Endothelial cell of umbilical vein (primary cell): ENCODE measurements at regions not wholly inside any gene's neighbourhood (a gene's known extent, or its start where the extent isn't known, plus 50 kb on each side); places are given as distances from the start of the nearest gene placed in this dataset.

Source experiments
- BruUV-seq: library from RNA; stranded (reverse); fragments of 400-500 nt; replicated peaks from 2 replicates; lab custom pipeline; 2021; lab: Mats Ljungman, UMichigan
- CTCF ChIA-PET: fragments of 300-600, 350-600 bp; sonication (Branson Sonifier 250); formaldehyde crosslinking; loops from one replicate; lab custom pipeline; 2021; ENCODE audit warnings: antibody characterized with exemption, inconsistent platforms; lab: Charles Lee
- POLR2A ChIA-PET: fragments of 300-600, 350-600 bp; sonication (Branson Sonifier 250); formaldehyde crosslinking; loops from one replicate; lab custom pipeline; 2021; ENCODE audit warnings: antibody characterized with exemption, inconsistent platforms; lab: Charles Lee
- DNase-seq: peaks from one replicate; pipeline ENCODE4 v3.0.0-alpha.2; 2011; ENCODE audit warnings: low read depth, low spot score
- FAIRE-seq: peaks from 2 replicates; lab custom pipeline; 2011; peaks lifted over from hg19 to GRCh38; lab: Jason Lieb, UNC
- H2AFZ ChIP-seq: 2 replicates; pipeline ENCODE4 v1.6.0; 2012; ENCODE audit warnings: low read depth, low read length, control low read depth, inconsistent platforms
- H3K27ac ChIP-seq: 2 replicates; pipeline ENCODE4 v1.5.1; 2011; ENCODE audit warnings: low read depth, mild to moderate bottlenecking, control low read depth, low read length, moderate library complexity; ENCODE audit not compliant: insufficient read depth
- H3K27me3 ChIP-seq, 2 experiments: 2 replicates each; pipeline versions ENCODE4 v1.6.0 to v1.6.1; 2011; ENCODE audit warnings: low read length in 2 of 2, mixed read lengths in 1 of 2; ENCODE audit not compliant: control insufficient read depth in 2 of 2, insufficient read depth in 2 of 2
- H3K36me3 ChIP-seq, 2 experiments: 2 replicates in 1 of 2; 3 replicates in 1 of 2; pipeline ENCODE4 v1.5.1; 2011; ENCODE audit warnings: low read length in 2 of 2, mild to moderate bottlenecking in 1 of 2, moderate library complexity in 1 of 2; ENCODE audit not compliant: control insufficient read depth in 2 of 2, insufficient read depth in 2 of 2; ENCODE audit errors: extremely low read depth in 1 of 2
- H3K4me1 ChIP-seq: 3 replicates; pipeline ENCODE4 v1.5.1; 2011; ENCODE audit warnings: mild to moderate bottlenecking, low read length; ENCODE audit not compliant: control insufficient read depth, insufficient read depth; ENCODE audit errors: extremely low read depth
- H3K4me2 ChIP-seq: 2 replicates; pipeline ENCODE4 v1.6.1; 2011; ENCODE audit warnings: low read length, control low read depth, mixed read lengths; ENCODE audit not compliant: insufficient read depth
- H3K4me3 ChIP-seq, 3 experiments: fragments of 200-600 bp in 1 of 3; sonication (generic), shearing (Covaris generic) in 1 of 3; replicated peaks in 1 of 3; 2 replicates each; pipeline ENCODE4 v1.5.1; 2011 to 2016; ENCODE audit warnings: control low read depth in 3 of 3, low read length in 3 of 3, mild to moderate bottlenecking in 2 of 3, inconsistent platforms in 1 of 3, low read depth in 1 of 3, moderate library complexity in 1 of 3; ENCODE audit not compliant: insufficient read depth in 1 of 3
- H3K79me2 ChIP-seq: 2 replicates; pipeline ENCODE4 v1.6.0; 2012; ENCODE audit warnings: low read length, inconsistent platforms; ENCODE audit not compliant: control insufficient read depth, insufficient read depth
- H3K9ac ChIP-seq: replicated peaks from 2 replicates; pipeline ENCODE3; 2011; ENCODE audit warnings: low read length, control low read depth; ENCODE audit not compliant: insufficient read depth; ENCODE audit errors: extremely low read depth
- H3K9me1 ChIP-seq: replicated peaks from 3 replicates; pipeline ENCODE4 v1.6.0; 2011; ENCODE audit warnings: mild to moderate bottlenecking, low read length; ENCODE audit not compliant: control insufficient read depth, insufficient read depth; ENCODE audit errors: extremely low read depth
- H3K9me3 ChIP-seq: replicated peaks from 2 replicates; pipeline ENCODE4 v1.5.1; 2012; ENCODE audit warnings: low read length, inconsistent platforms; ENCODE audit not compliant: control insufficient read depth, insufficient read depth
- H4K20me1 ChIP-seq: replicated peaks from 2 replicates; pipeline ENCODE3; 2011; ENCODE audit warnings: mild to moderate bottlenecking, low read length; ENCODE audit not compliant: control insufficient read depth, insufficient read depth; ENCODE audit errors: extremely low read depth
- EZH2 ChIP-seq: IDR thresholded peaks from 2 replicates; pipeline ENCODE4 v1.6.1; 2012; ENCODE audit warnings: borderline replicate concordance, low read depth, mild to moderate bottlenecking, moderate library complexity, low read length, inconsistent platforms; ENCODE audit not compliant: severe bottlenecking
- MYC ChIP-seq: IDR thresholded peaks from one replicate; pipeline ENCODE4 v1.6.1; 2011; ENCODE audit warnings: mild to moderate bottlenecking, low read depth, low read length
- POLR2A ChIP-seq: IDR thresholded peaks from 2 replicates; pipeline ENCODE4 v1.6.1; 2012; ENCODE audit warnings: low read depth, mild to moderate bottlenecking, control low read depth, low read length
- dilution Hi-C: fragments of 300-500 bp; cut with MboI; formaldehyde crosslinking; loops from one replicate; pipeline ENCODE4 v1.15.0; 2019; ENCODE audit warnings: low sequenced_read_pairs; ENCODE audit not compliant: extremely low pct_ligation_motif_present
- intact Hi-C: fragments of 100-400 bp; cut with micrococcal nuclease; formaldehyde crosslinking; loops from one replicate; pipeline ENCODE4 v1.10.0; 2022
- TF ChIP-seq, protein P1 (sequence below): IDR thresholded peaks from 2 replicates; pipeline ENCODE4 v1.6.1; 2011; ENCODE audit not compliant: insufficient read depth, insufficient read length

DNA sequence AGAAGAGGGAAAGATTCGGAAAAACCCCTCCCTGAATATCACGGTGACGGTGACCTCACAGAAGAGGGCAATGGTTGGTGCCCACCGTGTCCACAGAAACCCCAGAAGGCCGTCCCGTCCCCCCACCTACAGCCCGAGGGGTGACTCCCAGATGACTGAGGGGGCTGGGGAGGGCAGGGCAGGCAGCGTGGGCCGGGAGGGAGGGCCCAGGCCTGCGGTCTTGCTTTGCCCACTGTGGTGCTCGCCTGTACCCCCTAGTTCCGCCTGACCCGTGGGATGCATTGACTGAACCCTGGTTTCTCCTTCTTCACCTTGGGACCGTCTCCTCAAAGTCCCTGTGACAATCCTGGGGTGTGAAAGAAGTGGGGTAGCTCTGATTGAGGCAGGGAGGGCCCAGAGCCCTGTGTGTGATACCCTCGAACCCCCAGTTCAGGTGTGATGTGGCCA lies 526.7 kb downstream of the BRD1 start:
- BruUV-seq: no TSS peak
- dilution Hi-C loops (no loop called here), intact Hi-C loops (loop anchor here (10.0 kb wide), 2 partner anchors 424 to 726 kb away; no protein-coding TSS in a partner anchor)
- H3K4me1 ChIP-seq: no peaks in the 10 kb centered on the region
- no peak overlapping the region for H3K4me2 ChIP-seq
- no peak overlapping the region for H3K4me3 ChIP-seq
- no peak for TF ChIP-seq EZH2
- TF ChIP-seq POLR2A: no peak
- TF ChIP-seq, protein P1, sequence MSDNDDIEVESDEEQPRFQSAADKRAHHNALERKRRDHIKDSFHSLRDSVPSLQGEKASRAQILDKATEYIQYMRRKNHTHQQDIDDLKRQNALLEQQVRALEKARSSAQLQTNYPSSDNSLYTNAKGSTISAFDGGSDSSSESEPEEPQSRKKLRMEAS: no peak
- H3K27me3 ChIP-seq: no peaks in the 10 kb centered on the region
- no peaks in the 10 kb centered on the region for H4K20me1 ChIP-seq
- no peak for DNase-seq
- no peak overlapping the region for H3K27ac ChIP-seq
- no peaks in the 10 kb centered on the region for H3K79me2 ChIP-seq
- CTCF ChIA-PET: no interaction called here
- H3K9me3 ChIP-seq: no peaks in the 10 kb centered on the region
- no peaks in the 10 kb centered on the region for H3K36me3 ChIP-seq
- no peak overlapping the region for H3K9ac ChIP-seq
- FAIRE-seq: no peak
- H2AFZ ChIP-seq: no peak overlapping the region
- POLR2A ChIA-PET: no interaction called here
- no peaks in the 10 kb centered on the region for H3K9me1 ChIP-seq

DNA sequence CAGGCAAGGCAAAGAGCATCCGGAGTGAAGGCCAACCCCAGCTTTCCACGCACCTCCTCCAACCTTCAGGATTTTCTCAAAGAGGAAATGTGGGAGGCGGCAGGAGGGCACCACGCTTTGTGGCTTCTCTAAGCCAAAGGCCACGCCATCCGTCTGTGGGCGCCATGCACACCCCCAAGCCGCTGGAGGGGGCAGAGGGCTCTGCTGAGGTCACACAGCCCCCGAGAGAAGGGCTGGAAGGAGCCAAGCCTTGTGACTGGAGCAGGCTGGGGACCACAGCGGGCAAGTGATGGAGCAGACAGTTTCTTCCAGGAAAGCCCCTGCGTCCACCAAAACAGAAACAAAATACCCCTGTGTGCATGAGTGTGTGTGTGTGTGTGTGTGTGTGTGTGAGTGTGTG lies 527.4 kb downstream of the BRD1 start:
- no peak for FAIRE-seq
- no peak overlapping the region for H3K9ac ChIP-seq
- H3K9me3 ChIP-seq: no peaks in the 10 kb centered on the region
- no peak overlapping the region for H3K4me3 ChIP-seq
- no peaks in the 10 kb centered on the region for H3K4me1 ChIP-seq
- no peak overlapping the region for H3K4me2 ChIP-seq
- POLR2A ChIA-PET: no interaction called here
- no peak for DNase-seq
- no peaks in the 10 kb centered on the region for H3K27me3 ChIP-seq
- H3K36me3 ChIP-seq: no peaks in the 10 kb centered on the region
- H3K9me1 ChIP-seq: no peaks in the 10 kb centered on the region
- H2AFZ ChIP-seq: no peak overlapping the region
- no peak for TF ChIP-seq POLR2A
- no peak for TF ChIP-seq MYC
- TF ChIP-seq, protein P1: no peak
- H3K27ac ChIP-seq: no peak overlapping the region
- no TSS peak for BruUV-seq
- H4K20me1 ChIP-seq: no peaks in the 10 kb centered on the region
- dilution Hi-C loops: no loop called here
- intact Hi-C loops: loop anchor here (10.0 kb wide), 2 partner anchors 425 to 725 kb away; no protein-coding TSS in a partner anchor
- CTCF ChIA-PET: no interaction called here
- H3K79me2 ChIP-seq: no peaks in the 10 kb centered on the region
